Neural progenitor cell (in vitro differentiated cells): ENCODE measurements at regions not wholly inside any gene's neighbourhood (a gene's known extent, or its start where the extent isn't known, plus 50 kb on each side); places are given as distances from the start of the nearest gene placed in this dataset.
"Not testable (repeated sequence)": the region's sequence is repeated elsewhere in the genome, so short reads cannot be mapped to it uniquely, and the experiment has no call there.

Experiments
- DNase-seq: peaks from one replicate; pipeline ENCODE4 v3.0.0-alpha.2; 2016; ENCODE audit warnings: low spot score
- H2AFZ ChIP-seq: fragments of 200-600 bp; sonication (generic); replicated peaks from 2 replicates; pipeline ENCODE4 v1.6.1; 2016; ENCODE audit warnings: antibody characterized with exemption
- H3F3A ChIP-seq: fragments of 200-600 bp; sonication (generic); 2 replicates; pipeline ENCODE4 v1.6.1; 2016; ENCODE audit warnings: antibody characterized with exemption, low read depth
- H3K27ac ChIP-seq: fragments of 200-600 bp; sonication (generic); 2 replicates; pipeline ENCODE4 v1.5.1; 2016; ENCODE audit warnings: mild to moderate bottlenecking
- H3K27me3 ChIP-seq: fragments of 200-600 bp; sonication (generic); 2 replicates; pipeline ENCODE4 v1.6.1; 2016; ENCODE audit warnings: mild to moderate bottlenecking, moderate library complexity
- H3K36me3 ChIP-seq: fragments of 200-600 bp; sonication (generic); 2 replicates; pipeline ENCODE4 v1.5.1; 2016
- H3K4me1 ChIP-seq: fragments of 200-600 bp; sonication (generic); 2 replicates; pipeline ENCODE4 v1.6.1; 2016; ENCODE audit warnings: mixed run types
- H3K4me2 ChIP-seq: fragments of 200-600 bp; sonication (generic); 2 replicates; pipeline ENCODE4 v1.6.1; 2016
- H3K4me3 ChIP-seq: fragments of 200-600 bp; sonication (generic); 2 replicates; pipeline ENCODE4 v1.5.1; 2016
- H3K79me2 ChIP-seq: fragments of 200-600 bp; sonication (generic); 2 replicates; pipeline ENCODE4 v1.6.1; 2016; ENCODE audit warnings: low read depth
- H3K9ac ChIP-seq: fragments of 200-600 bp; sonication (generic); 2 replicates; pipeline ENCODE4 v1.6.1; 2016
- H3K9me3 ChIP-seq: fragments of 200-600 bp; sonication (generic); 2 replicates; pipeline ENCODE4 v1.5.1; 2016; ENCODE audit warnings: low read depth
- H4K20me1 ChIP-seq: fragments of 200-600 bp; sonication (generic); 2 replicates; pipeline ENCODE4 v1.6.1; 2016; ENCODE audit warnings: low read depth
- H3K27ac Mint-ChIP-seq: 3 replicates; pipeline ENCODE4 v1.8.0; 2021; ENCODE audit warnings: mixed read lengths
- H3K27me3 Mint-ChIP-seq: 2 replicates; pipeline ENCODE4 v1.8.0; 2022; ENCODE audit warnings: low read depth, mild to moderate bottlenecking, inconsistent platforms, moderate library complexity, mixed read lengths; ENCODE audit not compliant: insufficient read depth
- H3K36me3 Mint-ChIP-seq: 3 replicates; pipeline ENCODE4 v1.8.0; 2021; ENCODE audit warnings: mixed read lengths
- H3K4me1 Mint-ChIP-seq: 3 replicates; pipeline ENCODE4 v1.8.0; 2021; ENCODE audit warnings: mixed read lengths
- H3K4me3 Mint-ChIP-seq: 3 replicates; pipeline ENCODE4 v1.8.0; 2021; ENCODE audit warnings: mild to moderate bottlenecking, moderate library complexity, mixed read lengths
- H3K9me3 Mint-ChIP-seq: 3 replicates; pipeline ENCODE4 v1.8.0; 2020; ENCODE audit warnings: mixed read lengths
- CTCF ChIP-seq: fragments of 200-600 bp; sonication (generic); IDR thresholded peaks from 2 replicates; pipeline ENCODE4 v1.5.1; 2017; ENCODE audit warnings: antibody characterized with exemption, mild to moderate bottlenecking
- EZH2 ChIP-seq: fragments of 200-600 bp; sonication (generic); IDR thresholded peaks from 2 replicates; pipeline ENCODE4 v1.6.1; 2017; ENCODE audit warnings: antibody characterized with exemption, mild to moderate bottlenecking, moderate library complexity
- EZH2phosphoT487 ChIP-seq: fragments of 200-600 bp; sonication (generic); IDR thresholded peaks from 2 replicates; pipeline ENCODE4 v1.6.1; 2017; ENCODE audit warnings: antibody characterized with exemption

GRCh38 chrX:91018111-91018510 is 416.5 kb upstream of the PABPC5 start:
- not testable (repeated sequence) for H3K4me3 ChIP-seq, H3K9me3 ChIP-seq, H3K27me3 ChIP-seq, H3K27me3 Mint-ChIP-seq, H3K4me1 Mint-ChIP-seq, H3K79me2 ChIP-seq, H2AFZ ChIP-seq, H3K9ac ChIP-seq, H3K4me2 ChIP-seq, H3K36me3 Mint-ChIP-seq, H3K27ac ChIP-seq, H3K27ac Mint-ChIP-seq, H3K9me3 Mint-ChIP-seq, H4K20me1 ChIP-seq, H3F3A ChIP-seq, H3K4me1 ChIP-seq, H3K4me3 Mint-ChIP-seq, H3K36me3 ChIP-seq
- TF ChIP-seq CTCF = peak; percentile 42
- DNase-seq = peak; percentile 27

- H3K27ac Mint-ChIP-seq = no peak overlapping the region
- Histone ChIP-seq H3K4me2 (no peak overlapping the region), H3K79me2 (no peaks in the 10 kb centered on the region), H3F3A (no peaks in the 10 kb centered on the region), H3K27ac (no peak overlapping the region), H3K27me3 (no peaks in the 10 kb centered on the region), H3K36me3 (no peaks in the 10 kb centered on the region), H4K20me1 (no peaks in the 10 kb centered on the region), H3K9me3 (no peaks in the 10 kb centered on the region), H2AFZ (peak overlapping the region; percentile 35), H3K4me3 (no peak overlapping the region), H3K4me1 (no peaks in the 10 kb centered on the region), H3K9ac (no peak overlapping the region)
- H3K4me1 Mint-ChIP-seq = no peaks in the 10 kb centered on the region
- TF ChIP-seq EZH2 = no peak
- no peak for TF ChIP-seq EZH2phosphoT487
- no peak for TF ChIP-seq CTCF
- H3K9me3 Mint-ChIP-seq = peaks cover 8% of the 10 kb centered on the region
- peak; percentile 29 for DNase-seq
- no peaks in the 10 kb centered on the region for H3K27me3 Mint-ChIP-seq
- H3K36me3 Mint-ChIP-seq = no peaks in the 10 kb centered on the region
- no peak overlapping the region for H3K4me3 Mint-ChIP-seq
Measured at GRCh38 chrX:91039777-91040176, 394.9 kb upstream of the PABPC5 start.

GRCh38 chrX:91066104-91066503 is 368.5 kb upstream of the PABPC5 start:
- no peak overlapping the region for H3K27ac Mint-ChIP-seq
- H3K27ac ChIP-seq = no peak overlapping the region
- no peak for DNase-seq
- H3F3A ChIP-seq = no peaks in the 10 kb centered on the region
- no peaks in the 10 kb centered on the region for H3K9me3 ChIP-seq
- no peaks in the 10 kb centered on the region for H3K36me3 ChIP-seq
- TF ChIP-seq CTCF (peak; percentile 25), EZH2phosphoT487 (no peak)
- H4K20me1 ChIP-seq = no peaks in the 10 kb centered on the region
- H3K27me3 Mint-ChIP-seq = peaks cover 5% of the 10 kb centered on the region
- H3K9ac ChIP-seq = no peak overlapping the region
- no peaks in the 10 kb centered on the region for H3K79me2 ChIP-seq
- no peaks in the 10 kb centered on the region for H3K4me1 Mint-ChIP-seq
- no peak overlapping the region for H3K4me3 Mint-ChIP-seq
- no peaks in the 10 kb centered on the region for H3K4me1 ChIP-seq
- no peaks in the 10 kb centered on the region for H3K27me3 ChIP-seq
- no peak overlapping the region for H3K4me2 ChIP-seq
- peak overlapping the region; percentile 10 for H2AFZ ChIP-seq
- peaks cover 3% of the 10 kb centered on the region for H3K9me3 Mint-ChIP-seq
- no peak overlapping the region for H3K4me3 ChIP-seq
- no peaks in the 10 kb centered on the region for H3K36me3 Mint-ChIP-seq
